Breast epithelium (tissue), 3 donors: ENCODE measurements at regions not wholly inside any gene's neighbourhood (a gene's known extent, or its start where the extent isn't known, plus 50 kb on each side); places are given as distances from the start of the nearest gene placed in this dataset.

ENCODE experiments used
- CTCF ChIP-seq, 3 donors: fragments of 450-650 bp; IDR thresholded peaks; one replicate each; pipeline ENCODE4 v1.5.1; 2016 to 2017; ENCODE audit warnings: antibody characterized with exemption in 3 of 3, mild to moderate bottlenecking in 3 of 3, moderate library complexity in 3 of 3
- POLR2AphosphoS5 ChIP-seq, 3 donors: sonication (generic); formaldehyde crosslinking; IDR thresholded peaks; one replicate each; pipeline ENCODE4 v1.6.1; 2017; ENCODE audit warnings: antibody characterized with exemption in 3 of 3

GRCh38 chr11:104564921-104565582 lies 333.2 kb downstream of the CASP12 start:
- TF ChIP-seq POLR2AphosphoS5 (IDR thresholded peaks at IDR 0.05) (no peak), CTCF (IDR thresholded peaks at IDR 0.05) (no peak)
